ENCODE measurements at regions not wholly inside any gene's neighbourhood (a gene's known extent, or its start where the extent isn't known, plus 50 kb on each side); places are given as distances from the start of the nearest gene placed in this dataset.

DNA sequence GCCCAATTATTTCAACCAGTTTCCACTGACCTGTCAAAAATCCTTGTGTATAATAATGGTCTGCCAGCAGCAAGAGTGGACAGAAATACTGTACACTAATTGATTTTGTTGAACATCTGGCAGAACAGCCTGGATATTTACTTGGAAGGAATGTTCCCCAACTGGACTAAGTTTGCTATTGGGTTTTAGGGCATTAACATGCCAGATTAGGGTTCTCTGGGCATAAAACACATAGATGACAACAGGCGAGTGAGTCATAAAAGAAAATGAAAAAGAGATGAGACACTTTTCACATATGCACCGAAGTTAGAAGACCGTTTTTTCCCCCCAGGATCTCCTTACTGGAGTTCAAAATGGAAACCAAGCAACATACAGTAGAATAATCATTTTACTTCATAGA lies 236.3 kb upstream of the NAV3 start:
- H2AFZ ChIP-seq (ENCODE audit: low read depth, low read length): no peak overlapping the region
- ATAC-seq (ENCODE audit: insufficient read depth, low read depth) (no peak), DNase-seq (no peak)
- no peak overlapping the region for H3K4me2 ChIP-seq (ENCODE audit: insufficient read depth, low read length)
- no peak overlapping the region for H3K27ac ChIP-seq (ENCODE audit: low read length)
- H3K4me3 ChIP-seq (ENCODE audit: low read depth in 1 of 2, low read length in 2 of 2): no peak overlapping the region
- no peaks in the 10 kb centered on the region for H3K27me3 ChIP-seq (ENCODE audit: insufficient read depth, low read length, poor library complexity)
- H3K79me2 ChIP-seq (ENCODE audit: insufficient read depth, low read length): no peaks in the 10 kb centered on the region
- no peaks in the 10 kb centered on the region for H4K20me1 ChIP-seq (ENCODE audit: insufficient read depth, low read length)
- no peaks in the 10 kb centered on the region for H3K9me3 ChIP-seq (ENCODE audit: insufficient read depth, low read length, severe bottlenecking)
- TF ChIP-seq, protein P1, sequence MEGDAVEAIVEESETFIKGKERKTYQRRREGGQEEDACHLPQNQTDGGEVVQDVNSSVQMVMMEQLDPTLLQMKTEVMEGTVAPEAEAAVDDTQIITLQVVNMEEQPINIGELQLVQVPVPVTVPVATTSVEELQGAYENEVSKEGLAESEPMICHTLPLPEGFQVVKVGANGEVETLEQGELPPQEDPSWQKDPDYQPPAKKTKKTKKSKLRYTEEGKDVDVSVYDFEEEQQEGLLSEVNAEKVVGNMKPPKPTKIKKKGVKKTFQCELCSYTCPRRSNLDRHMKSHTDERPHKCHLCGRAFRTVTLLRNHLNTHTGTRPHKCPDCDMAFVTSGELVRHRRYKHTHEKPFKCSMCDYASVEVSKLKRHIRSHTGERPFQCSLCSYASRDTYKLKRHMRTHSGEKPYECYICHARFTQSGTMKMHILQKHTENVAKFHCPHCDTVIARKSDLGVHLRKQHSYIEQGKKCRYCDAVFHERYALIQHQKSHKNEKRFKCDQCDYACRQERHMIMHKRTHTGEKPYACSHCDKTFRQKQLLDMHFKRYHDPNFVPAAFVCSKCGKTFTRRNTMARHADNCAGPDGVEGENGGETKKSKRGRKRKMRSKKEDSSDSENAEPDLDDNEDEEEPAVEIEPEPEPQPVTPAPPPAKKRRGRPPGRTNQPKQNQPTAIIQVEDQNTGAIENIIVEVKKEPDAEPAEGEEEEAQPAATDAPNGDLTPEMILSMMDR (IDR thresholded peaks at IDR 0.05; ENCODE audit: borderline replicate concordance, extremely low read depth, low read length, poor library complexity, severe bottlenecking): no peak
- TF ChIP-seq EZH2 (IDR thresholded peaks at IDR 0.05; ENCODE audit: borderline replicate concordance, low read depth, low read length, severe bottlenecking): no peak
- H3K9ac ChIP-seq (ENCODE audit: low read depth, low read length): no peak overlapping the region
- H3K4me1 ChIP-seq (ENCODE audit: insufficient read depth, low read length): no peaks in the 10 kb centered on the region
- H3K36me3 ChIP-seq (ENCODE audit: insufficient read depth, low read length): no peaks in the 10 kb centered on the region

DNA sequence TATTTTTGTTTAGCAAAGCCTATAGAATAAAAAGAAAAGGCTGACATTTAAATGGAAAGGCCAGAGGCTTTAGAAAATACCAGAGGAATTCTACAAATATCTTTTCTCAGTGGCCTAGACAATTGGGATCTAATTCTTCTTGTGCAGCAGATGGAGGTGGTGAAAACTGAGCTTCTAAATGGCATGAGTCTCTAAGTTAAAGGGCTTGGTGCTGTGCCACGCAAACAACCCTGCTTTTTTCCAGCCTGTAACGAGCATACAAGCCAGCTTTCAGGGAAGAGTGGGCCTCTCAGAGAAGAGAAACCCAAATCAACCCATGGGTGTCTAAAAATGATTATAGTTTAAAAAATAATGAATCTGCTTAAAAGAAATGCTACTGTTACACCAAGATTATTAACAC lies 237.9 kb upstream of the NAV3 start:
- ATAC-seq (ENCODE audit: insufficient read depth, low read depth): no peak
- DNase-seq: no peak
- no peaks in the 10 kb centered on the region for H4K20me1 ChIP-seq (ENCODE audit: insufficient read depth, low read length)

DNA sequence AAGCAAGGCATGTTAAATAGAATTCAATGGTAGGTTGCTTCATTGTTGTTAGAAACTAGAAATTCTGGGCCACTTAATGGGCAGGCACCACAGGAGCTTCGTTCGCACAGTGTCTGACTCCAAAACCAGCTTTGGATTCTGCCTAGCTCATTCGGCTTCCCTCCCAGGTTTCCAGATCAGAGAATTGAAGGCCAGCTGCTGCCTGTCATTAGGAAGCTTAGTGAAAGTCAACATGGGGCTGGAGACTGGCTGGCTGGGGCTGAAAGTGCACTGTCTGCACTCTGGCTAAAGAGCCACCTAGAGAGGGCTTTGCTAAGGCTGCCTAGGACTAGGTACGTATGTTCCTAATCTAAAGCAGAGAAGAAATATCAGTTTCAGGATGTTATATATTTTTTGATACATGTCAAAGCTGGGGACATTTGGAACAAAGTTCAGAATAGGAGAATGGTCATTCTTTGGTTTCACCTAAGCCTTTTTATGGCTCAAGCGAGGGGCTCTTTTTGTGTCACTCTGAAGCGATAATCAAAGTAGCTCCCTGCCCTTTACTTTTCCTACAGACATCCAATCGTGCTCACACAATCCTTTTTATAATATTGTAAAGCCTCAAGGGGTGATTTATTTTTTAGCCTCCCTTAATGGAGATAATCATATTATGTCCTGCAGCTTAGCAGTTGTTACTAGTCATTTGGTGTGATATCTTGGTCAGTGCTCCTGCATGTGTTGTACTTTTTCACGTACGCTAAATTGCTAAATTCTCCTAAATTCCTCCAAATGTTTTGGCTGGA lies 238.5 kb upstream of the NAV3 start:
- ATAC-seq (ENCODE audit: insufficient read depth, low read depth): no peak
- Histone ChIP-seq H3K4me1 (ENCODE audit: insufficient read depth, low read length) (no peaks in the 10 kb centered on the region), H3K4me3 (ENCODE audit: low read depth in 1 of 2, low read length in 2 of 2) (no peak overlapping the region), H2AFZ (ENCODE audit: low read depth, low read length) (no peak overlapping the region), H3K27me3 (ENCODE audit: insufficient read depth, low read length, poor library complexity) (no peaks in the 10 kb centered on the region), H3K9me3 (ENCODE audit: insufficient read depth, low read length, severe bottlenecking) (no peaks in the 10 kb centered on the region), H3K9ac (ENCODE audit: low read depth, low read length) (no peak overlapping the region), H3K4me2 (ENCODE audit: insufficient read depth, low read length) (no peak overlapping the region), H3K27ac (ENCODE audit: low read length) (no peak overlapping the region), H4K20me1 (ENCODE audit: insufficient read depth, low read length) (no peaks in the 10 kb centered on the region), H3K79me2 (ENCODE audit: insufficient read depth, low read length) (no peaks in the 10 kb centered on the region), H3K36me3 (ENCODE audit: insufficient read depth, low read length) (no peaks in the 10 kb centered on the region)
- no peak for DNase-seq
- TF ChIP-seq EZH2 (IDR thresholded peaks at IDR 0.05; ENCODE audit: borderline replicate concordance, low read depth, low read length, severe bottlenecking): no peak
- TF ChIP-seq, protein P1 (IDR thresholded peaks at IDR 0.05; ENCODE audit: borderline replicate concordance, extremely low read depth, low read length, poor library complexity, severe bottlenecking): no peak

More for the DNA sequence above, 237.9 kb upstream of the NAV3 start:
- no peak overlapping the region for H2AFZ ChIP-seq (ENCODE audit: low read depth, low read length)
- TF ChIP-seq, protein P1 (IDR thresholded peaks at IDR 0.05; ENCODE audit: borderline replicate concordance, extremely low read depth, low read length, poor library complexity, severe bottlenecking): no peak
- TF ChIP-seq EZH2 (IDR thresholded peaks at IDR 0.05; ENCODE audit: borderline replicate concordance, low read depth, low read length, severe bottlenecking): no peak
- H3K4me2 ChIP-seq (ENCODE audit: insufficient read depth, low read length): no peak overlapping the region
- H3K79me2 ChIP-seq (ENCODE audit: insufficient read depth, low read length): no peaks in the 10 kb centered on the region
- H3K36me3 ChIP-seq (ENCODE audit: insufficient read depth, low read length): no peaks in the 10 kb centered on the region
- H3K27ac ChIP-seq (ENCODE audit: low read length): no peak overlapping the region
- H3K9ac ChIP-seq (ENCODE audit: low read depth, low read length): no peak overlapping the region
- H3K4me1 ChIP-seq (ENCODE audit: insufficient read depth, low read length): no peaks in the 10 kb centered on the region
- H3K4me3 ChIP-seq (ENCODE audit: low read depth in 1 of 2, low read length in 2 of 2): no peak overlapping the region
- H3K27me3 ChIP-seq (ENCODE audit: insufficient read depth, low read length, poor library complexity): no peaks in the 10 kb centered on the region
- H3K9me3 ChIP-seq (ENCODE audit: insufficient read depth, low read length, severe bottlenecking): no peaks in the 10 kb centered on the region
